Vagina (tissue), 2 donors: ENCODE measurements at regions not wholly inside any gene's neighbourhood (a gene's known extent, or its start where the extent isn't known, plus 50 kb on each side); places are given as distances from the start of the nearest gene placed in this dataset.

Experiments
- DNase-seq, 2 donors: peaks; one replicate each; pipeline ENCODE4 v3.0.0-alpha.2; 2017; ENCODE audit errors: extremely low spot score in 2 of 2
- H3K27ac ChIP-seq: fragments of 200-600 bp; sonication (generic); one replicate; pipeline ENCODE4 v1.5.1; 2019
- H3K27me3 ChIP-seq: fragments of 200-600 bp; sonication (generic); one replicate; pipeline ENCODE4 v1.5.1; 2019
- H3K36me3 ChIP-seq, 2 donors: fragments of 200-600 bp; sonication (generic); one replicate each; pipeline ENCODE4 v1.5.1; 2017 to 2019
- H3K4me1 ChIP-seq: fragments of 200-600 bp; sonication (generic); one replicate; pipeline ENCODE4 v1.5.1; 2019
- H3K4me3 ChIP-seq, 2 donors: fragments of 200-600 bp; sonication (generic); 1 replicate in 1 of 2; 2 replicates in 1 of 2; pipeline ENCODE4 v1.5.1; 2016 to 2019
- H3K9me3 ChIP-seq: fragments of 200-600 bp; sonication (generic); one replicate; pipeline ENCODE4 v1.5.1; 2019
- CTCF ChIP-seq, 3 experiments: fragments of 450-650 bp in 2 of 3; fragments of 200-600 bp in 1 of 3; sonication (generic) in 1 of 3; IDR thresholded peaks; one replicate each; pipeline ENCODE4 v1.5.1; 2017 to 2019; ENCODE audit warnings: antibody characterized with exemption in 3 of 3, mild to moderate bottlenecking in 2 of 3, moderate library complexity in 2 of 3
- POLR2A ChIP-seq, 2 donors: fragments of 450-650 bp; IDR thresholded peaks; one replicate each; pipeline ENCODE4 v1.6.1; 2017; ENCODE audit warnings: antibody characterized with exemption in 2 of 2, mild to moderate bottlenecking in 2 of 2, moderate library complexity in 2 of 2
- POLR2AphosphoS5 ChIP-seq, 2 donors: sonication (generic); formaldehyde crosslinking; IDR thresholded peaks; one replicate each; pipeline ENCODE4 v1.9.0; 2017; ENCODE audit warnings: antibody characterized with exemption in 2 of 2, mild to moderate bottlenecking in 2 of 2, low read depth in 1 of 2; ENCODE audit not compliant: insufficient read depth in 1 of 2
- intact Hi-C: fragments of 100-400 bp; cut with DNase I; formaldehyde crosslinking; loops from one replicate; pipeline ENCODE4 v1.15.1; 2023

- Histone ChIP-seq H3K36me3 (no peaks in the 10 kb centered on the region), H3K4me3 (no peak overlapping the region), H3K9me3 (no peaks in the 10 kb centered on the region), H3K27me3 (no peaks in the 10 kb centered on the region), H3K4me1 (no peaks in the 10 kb centered on the region), H3K27ac (no peak overlapping the region)
- DNase-seq: no peak
- intact Hi-C loops: no loop called here
- TF ChIP-seq POLR2A (IDR thresholded peaks at IDR 0.05) (no peak), POLR2AphosphoS5 (IDR thresholded peaks at IDR 0.05; ENCODE audit: insufficient read depth in 1 of 2, low read depth in 1 of 2) (no peak), CTCF (IDR thresholded peaks at IDR 0.05) (no peak)
Observed at GRCh38 chr2:122816803-122817202, 1061.4 kb downstream of the TSN start.

- Histone ChIP-seq H3K36me3 (no peaks in the 10 kb centered on the region), H3K27me3 (no peaks in the 10 kb centered on the region), H3K27ac (no peak overlapping the region), H3K9me3 (no peaks in the 10 kb centered on the region), H3K4me3 (no peak overlapping the region), H3K4me1 (no peaks in the 10 kb centered on the region)
- TF ChIP-seq POLR2A (IDR thresholded peaks at IDR 0.05): no peak
- TF ChIP-seq CTCF (IDR thresholded peaks at IDR 0.05): no peak
- DNase-seq: no peak
- intact Hi-C loops: no loop called here
Observed at GRCh38 chr2:122822319-122822718, 1066.9 kb downstream of the TSN start.

- Histone ChIP-seq H3K4me3 (no peak overlapping the region), H3K27me3 (no peaks in the 10 kb centered on the region), H3K9me3 (no peaks in the 10 kb centered on the region), H3K27ac (no peak overlapping the region), H3K4me1 (no peaks in the 10 kb centered on the region), H3K36me3 (no peaks in the 10 kb centered on the region)
- intact Hi-C loops: no loop called here
- no peak for TF ChIP-seq CTCF (IDR thresholded peaks at IDR 0.05)
- no peak for TF ChIP-seq POLR2AphosphoS5 (IDR thresholded peaks at IDR 0.05; ENCODE audit: insufficient read depth in 1 of 2, low read depth in 1 of 2)
- no peak for TF ChIP-seq POLR2A (IDR thresholded peaks at IDR 0.05)
- DNase-seq: no peak
Observed at GRCh38 chr2:122830157-122830556, 1074.7 kb downstream of the TSN start.

GRCh38 chr2:122831649-122832048 lies 1076.2 kb downstream of the TSN start:
- Histone ChIP-seq H3K4me3 (no peak overlapping the region), H3K9me3 (no peaks in the 10 kb centered on the region), H3K4me1 (no peaks in the 10 kb centered on the region), H3K36me3 (no peaks in the 10 kb centered on the region), H3K27ac (no peak overlapping the region), H3K27me3 (no peaks in the 10 kb centered on the region)
- intact Hi-C loops: no loop called here
- DNase-seq: no peak
- TF ChIP-seq POLR2A (IDR thresholded peaks at IDR 0.05): no peak
- no peak for TF ChIP-seq POLR2AphosphoS5 (IDR thresholded peaks at IDR 0.05; ENCODE audit: insufficient read depth in 1 of 2, low read depth in 1 of 2)
- no peak for TF ChIP-seq CTCF (IDR thresholded peaks at IDR 0.05)

- DNase-seq: no peak
- H3K4me1 ChIP-seq: no peaks in the 10 kb centered on the region
Observed at GRCh38 chr2:122843503-122843902, 1088.1 kb downstream of the TSN start.

More at GRCh38 chr2:122843503-122843902, 1088.1 kb downstream of the TSN start:
- intact Hi-C loops: no loop called here
- TF ChIP-seq POLR2AphosphoS5 (IDR thresholded peaks at IDR 0.05; ENCODE audit: insufficient read depth in 1 of 2, low read depth in 1 of 2) (no peak), CTCF (IDR thresholded peaks at IDR 0.05) (no peak), POLR2A (IDR thresholded peaks at IDR 0.05) (no peak)
- Histone ChIP-seq H3K4me3 (no peak overlapping the region), H3K9me3 (no peaks in the 10 kb centered on the region), H3K36me3 (no peaks in the 10 kb centered on the region), H3K27ac (no peak overlapping the region), H3K27me3 (no peaks in the 10 kb centered on the region)
